ENCODE measurements at regions not wholly inside any gene's neighbourhood (a gene's known extent, or its start where the extent isn't known, plus 50 kb on each side); places are given as distances from the start of the nearest gene placed in this dataset.

DNA sequence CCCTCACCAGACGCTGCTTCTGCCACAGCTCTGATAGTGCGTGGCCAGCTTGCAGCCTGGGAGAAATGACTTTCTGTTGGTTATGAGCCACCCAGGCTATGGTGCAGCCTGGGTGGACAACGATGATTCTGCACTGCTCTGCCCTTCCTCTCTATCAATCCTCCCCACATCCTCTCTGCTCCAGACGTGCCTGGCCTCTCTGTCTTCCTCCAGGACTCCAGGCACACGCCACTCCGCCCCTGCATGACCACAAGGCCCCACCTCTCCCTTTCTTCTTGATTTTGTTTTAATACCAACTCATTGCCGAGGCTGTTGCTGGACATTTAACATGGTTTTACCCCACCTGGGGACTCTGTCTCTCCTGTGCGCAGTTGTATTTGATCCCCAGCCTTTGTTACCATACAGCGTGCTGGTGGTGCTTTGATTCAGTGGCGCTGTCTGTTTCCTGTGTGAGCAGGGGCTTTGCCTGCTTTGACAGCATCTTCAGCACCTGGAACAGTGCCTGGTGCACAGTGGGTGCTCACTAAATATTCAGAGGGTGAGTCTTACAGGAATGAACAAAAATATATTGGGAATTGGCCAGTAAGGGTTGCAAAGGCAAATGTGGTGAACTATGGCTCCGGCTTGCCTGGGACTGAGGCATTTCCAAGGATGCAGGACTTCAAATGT, 280.9 kb downstream of the CDH26 start:
- DNase-seq: no peak
- no peaks in the 10 kb centered on the region for H3K36me3 ChIP-seq (ENCODE audit: control insufficient read depth in 4 of 4, insufficient read depth in 4 of 4, low read length in 4 of 4)
- H3K4me1 ChIP-seq (ENCODE audit: control insufficient read depth in 5 of 5, insufficient read depth in 5 of 5, low read length in 5 of 5): peaks cover 0 to 4% (median 0%) of the 10 kb centered on the region in 5 donors
- TF ChIP-seq, protein P1, sequence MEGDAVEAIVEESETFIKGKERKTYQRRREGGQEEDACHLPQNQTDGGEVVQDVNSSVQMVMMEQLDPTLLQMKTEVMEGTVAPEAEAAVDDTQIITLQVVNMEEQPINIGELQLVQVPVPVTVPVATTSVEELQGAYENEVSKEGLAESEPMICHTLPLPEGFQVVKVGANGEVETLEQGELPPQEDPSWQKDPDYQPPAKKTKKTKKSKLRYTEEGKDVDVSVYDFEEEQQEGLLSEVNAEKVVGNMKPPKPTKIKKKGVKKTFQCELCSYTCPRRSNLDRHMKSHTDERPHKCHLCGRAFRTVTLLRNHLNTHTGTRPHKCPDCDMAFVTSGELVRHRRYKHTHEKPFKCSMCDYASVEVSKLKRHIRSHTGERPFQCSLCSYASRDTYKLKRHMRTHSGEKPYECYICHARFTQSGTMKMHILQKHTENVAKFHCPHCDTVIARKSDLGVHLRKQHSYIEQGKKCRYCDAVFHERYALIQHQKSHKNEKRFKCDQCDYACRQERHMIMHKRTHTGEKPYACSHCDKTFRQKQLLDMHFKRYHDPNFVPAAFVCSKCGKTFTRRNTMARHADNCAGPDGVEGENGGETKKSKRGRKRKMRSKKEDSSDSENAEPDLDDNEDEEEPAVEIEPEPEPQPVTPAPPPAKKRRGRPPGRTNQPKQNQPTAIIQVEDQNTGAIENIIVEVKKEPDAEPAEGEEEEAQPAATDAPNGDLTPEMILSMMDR (IDR thresholded peaks at IDR 0.05; ENCODE audit: control extremely low read depth, extremely low read depth): no peak
- H3K9ac ChIP-seq (ENCODE audit: insufficient read depth in 1 of 2, low read length in 2 of 2): no peak overlapping the region
- 68 to 74% methylated on average over 11 of the region's 11 CpGs for WGBS, 2 donors
- H3K27me3 ChIP-seq (ENCODE audit: control insufficient read depth in 3 of 3, insufficient read depth in 3 of 3, low read length in 2 of 3): no peaks in the 10 kb centered on the region
- H3K27ac ChIP-seq (ENCODE audit: low read depth in 1 of 2, low read length in 1 of 2): no peak overlapping the region
- H3K9me3 ChIP-seq (ENCODE audit: control insufficient read depth in 4 of 4, insufficient read depth in 3 of 4, low read length in 3 of 4): peaks cover 0 to 2% (median 0%) of the 10 kb centered on the region in 4 donors
- H3K4me3 ChIP-seq: no peak overlapping the region
- ATAC-seq (ENCODE audit: insufficient read depth, low FRiP score): no peak

DNA sequence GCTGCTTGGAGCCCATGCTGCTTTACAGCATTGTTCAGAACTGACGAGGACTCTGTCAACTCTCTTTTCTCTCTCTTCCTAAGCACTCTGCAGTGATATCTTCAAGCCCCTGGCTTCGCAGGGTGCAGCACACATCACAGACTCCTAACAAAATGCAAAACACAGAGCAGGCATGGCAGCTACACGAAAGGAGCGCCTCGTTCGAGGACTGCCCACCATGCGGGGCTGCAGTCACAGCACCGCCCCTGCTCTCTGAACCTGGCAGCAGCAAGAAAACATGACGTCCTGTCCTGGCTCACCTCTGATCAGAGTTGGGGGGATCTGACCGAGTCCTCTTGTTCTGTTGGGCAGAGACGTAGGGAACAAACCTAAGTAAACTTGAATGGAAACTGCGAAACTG, 281.7 kb downstream of the CDH26 start:
- H3K27ac ChIP-seq (ENCODE audit: low read depth in 1 of 2, low read length in 1 of 2): no peak overlapping the region
- H3K27me3 ChIP-seq (ENCODE audit: control insufficient read depth in 3 of 3, insufficient read depth in 3 of 3, low read length in 2 of 3): no peaks in the 10 kb centered on the region
- H3K4me3 ChIP-seq: no peak overlapping the region
- no peaks in the 10 kb centered on the region for H3K36me3 ChIP-seq (ENCODE audit: control insufficient read depth in 4 of 4, insufficient read depth in 4 of 4, low read length in 4 of 4)
- H3K9me3 ChIP-seq (ENCODE audit: control insufficient read depth in 4 of 4, insufficient read depth in 3 of 4, low read length in 3 of 4): peaks cover 0 to 2% (median 0%) of the 10 kb centered on the region in 4 donors
- ATAC-seq (ENCODE audit: insufficient read depth, low FRiP score): no peak
- TF ChIP-seq, protein P1 (IDR thresholded peaks at IDR 0.05; ENCODE audit: control extremely low read depth, extremely low read depth): no peak
- no peak for DNase-seq
- no peak overlapping the region for H3K9ac ChIP-seq (ENCODE audit: insufficient read depth in 1 of 2, low read length in 2 of 2)
- H3K4me1 ChIP-seq (ENCODE audit: control insufficient read depth in 5 of 5, insufficient read depth in 5 of 5, low read length in 5 of 5): peaks cover 0 to 4% (median 0%) of the 10 kb centered on the region in 5 donors
- WGBS, 2 donors: 77 to 78% methylated on average over 12 of the region's 12 CpGs

DNA sequence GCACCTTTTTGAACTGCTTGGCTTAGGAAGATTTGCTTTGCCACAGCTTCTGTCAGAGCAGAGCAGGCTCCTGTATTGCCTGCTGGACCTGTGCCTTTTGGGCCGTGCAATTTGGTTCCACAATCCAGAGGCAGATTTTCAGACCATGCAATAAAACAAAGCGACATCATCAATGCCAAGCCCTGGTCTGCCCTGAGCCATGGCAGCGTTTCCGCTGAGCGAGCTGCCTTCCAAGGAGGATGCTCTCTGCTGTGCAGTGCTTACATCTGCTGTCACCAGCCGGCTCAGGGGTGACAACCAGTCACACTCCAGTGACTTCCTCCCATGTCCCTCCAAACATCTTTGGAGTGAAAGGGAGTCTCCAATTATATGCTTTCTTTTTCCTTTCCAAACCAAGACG, 282.2 kb downstream of the CDH26 start:
- Histone ChIP-seq H3K4me1 (ENCODE audit: control insufficient read depth in 5 of 5, insufficient read depth in 5 of 5, low read length in 5 of 5) (peaks cover 0 to 4% (median 0%) of the 10 kb centered on the region in 5 donors), H3K9me3 (ENCODE audit: control insufficient read depth in 4 of 4, insufficient read depth in 3 of 4, low read length in 3 of 4) (peaks cover 0 to 2% (median 0%) of the 10 kb centered on the region in 4 donors), H3K4me3 (no peak overlapping the region), H3K27me3 (ENCODE audit: control insufficient read depth in 3 of 3, insufficient read depth in 3 of 3, low read length in 2 of 3) (no peaks in the 10 kb centered on the region), H3K27ac (ENCODE audit: low read depth in 1 of 2, low read length in 1 of 2) (no peak overlapping the region), H3K36me3 (ENCODE audit: control insufficient read depth in 4 of 4, insufficient read depth in 4 of 4, low read length in 4 of 4) (no peaks in the 10 kb centered on the region), H3K9ac (ENCODE audit: insufficient read depth in 1 of 2, low read length in 2 of 2) (no peak overlapping the region)
- ATAC-seq (ENCODE audit: insufficient read depth, low FRiP score) (no peak), DNase-seq (no peak)
- TF ChIP-seq, protein P1 (IDR thresholded peaks at IDR 0.05; ENCODE audit: control extremely low read depth, extremely low read depth): no peak
- WGBS, 2 donors: 77 to 86% methylated on average over 7 of the region's 7 CpGs

DNA sequence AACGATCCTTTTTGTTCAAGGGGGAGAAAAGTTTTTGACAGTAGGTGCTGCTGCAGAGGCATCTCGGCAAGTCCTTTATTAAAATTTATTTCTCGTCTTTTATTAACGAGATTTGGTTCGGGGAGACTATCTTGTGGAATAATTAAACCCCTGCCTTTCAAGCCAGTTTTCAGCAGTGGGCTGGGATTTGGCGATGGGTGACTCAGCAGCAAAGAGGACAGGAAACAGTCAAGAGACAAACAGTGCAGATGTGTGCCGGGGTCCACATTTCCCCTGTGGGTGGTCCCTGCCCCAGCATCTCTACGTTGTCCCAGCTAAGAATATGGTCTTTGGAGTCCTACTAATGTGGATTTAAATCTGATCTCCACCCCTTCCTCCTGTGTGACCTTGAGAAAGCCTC, 282.8 kb downstream of the CDH26 start:
- 63 to 76% methylated on average over 8 of the region's 8 CpGs for WGBS, 2 donors
- ATAC-seq (ENCODE audit: insufficient read depth, low FRiP score): no peak
- H3K4me1 ChIP-seq (ENCODE audit: control insufficient read depth in 5 of 5, insufficient read depth in 5 of 5, low read length in 5 of 5): peaks cover 0 to 4% (median 0%) of the 10 kb centered on the region in 5 donors

More for the DNA sequence above, 282.8 kb downstream of the CDH26 start:
- Histone ChIP-seq H3K27me3 (ENCODE audit: control insufficient read depth in 3 of 3, insufficient read depth in 3 of 3, low read length in 2 of 3) (no peaks in the 10 kb centered on the region), H3K9me3 (ENCODE audit: control insufficient read depth in 4 of 4, insufficient read depth in 3 of 4, low read length in 3 of 4) (peaks cover 0 to 2% (median 0%) of the 10 kb centered on the region in 4 donors), H3K9ac (ENCODE audit: insufficient read depth in 1 of 2, low read length in 2 of 2) (no peak overlapping the region), H3K27ac (ENCODE audit: low read depth in 1 of 2, low read length in 1 of 2) (no peak overlapping the region), H3K4me3 (no peak overlapping the region), H3K36me3 (ENCODE audit: control insufficient read depth in 4 of 4, insufficient read depth in 4 of 4, low read length in 4 of 4) (no peaks in the 10 kb centered on the region)
- no peak for DNase-seq
- TF ChIP-seq, protein P1 (IDR thresholded peaks at IDR 0.05; ENCODE audit: control extremely low read depth, extremely low read depth): no peak

Data from lung (tissue), 11 donors.